ENCODE measurements at regions not wholly inside any gene's neighbourhood (a gene's known extent, or its start where the extent isn't known, plus 50 kb on each side); places are given as distances from the start of the nearest gene placed in this dataset.
A peak's percentile ranks its signal among the peaks of the same experiment; 100 is the strongest.

DNA sequence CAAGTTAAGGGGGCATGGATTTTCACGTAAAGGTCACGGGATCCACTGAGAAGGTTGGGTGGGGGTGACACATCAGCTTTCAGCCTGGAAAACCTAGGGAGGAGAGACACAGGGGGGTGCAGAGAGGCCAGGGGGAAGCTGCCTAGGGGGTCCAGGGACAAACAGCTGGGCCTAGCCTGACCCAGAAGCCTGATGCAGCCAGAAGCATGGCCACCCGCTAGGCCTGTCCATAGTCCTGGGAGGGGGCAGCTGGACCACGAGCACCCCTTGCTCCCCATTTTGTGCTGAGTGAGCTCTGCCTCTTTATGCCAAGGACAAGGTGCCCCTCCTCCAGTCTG is 322.7 kb upstream of the RTL1 start:
- DNase-seq (ENCODE audit: low spot score) = no peak
- H2AFZ ChIP-seq (ENCODE audit: low read length) = no peak overlapping the region
- TF ChIP-seq ZNF616 (CRISPR knock-in tag; IDR thresholded peaks at IDR 0.05; ENCODE audit: low read depth) (no peak), ATF5 (CRISPR knock-in tag; IDR thresholded peaks at IDR 0.05; ENCODE audit: low read depth) (0 out of 2 replicates have a peak, but pooled peaks have one; percentile 47), CCDC6 (CRISPR knock-in tag; IDR thresholded peaks at IDR 0.05) (0 out of 2 replicates have a peak, but pooled peaks have one; percentile 21), ZBTB20 (CRISPR knock-in tag; IDR thresholded peaks at IDR 0.05; ENCODE audit: borderline replicate concordance, low read depth) (peak; percentile 44; the same call in 1 of the 2 replicates), ZSCAN21 (CRISPR knock-in tag; IDR thresholded peaks at IDR 0.05; ENCODE audit: borderline replicate concordance) (peak; percentile 66; the same call in 1 of the 2 replicates), SNAPC4 (CRISPR knock-in tag; IDR thresholded peaks at IDR 0.05) (no peak), ZNF564 (CRISPR knock-in tag; IDR thresholded peaks at IDR 0.05) (0 out of 2 replicates have a peak, but pooled peaks have one; percentile 24)
- peak overlapping the region; percentile 61 for H3K4me2 ChIP-seq (ENCODE audit: low read depth, low read length)
- no peak overlapping the region for H3K27ac ChIP-seq (ENCODE audit: extremely low read length, insufficient read depth, low read length)
- no peak overlapping the region for H3K9ac ChIP-seq (ENCODE audit: insufficient read depth, low read depth, low read length)
- peaks cover 49% of the 10 kb centered on the region for H3K4me1 ChIP-seq (ENCODE audit: insufficient read depth, low read length)
- no peaks in the 10 kb centered on the region for H4K20me1 ChIP-seq (ENCODE audit: insufficient read depth, low read length)
- POLR2A ChIA-PET = interaction anchor here (1.0 to 1.9 kb wide), 2 partner anchors 9 to 62 kb away, joined by 6 to 7 read pairs; no protein-coding TSS in a partner anchor
- in situ Hi-C loops (cut with HindIII; ENCODE audit: extremely low pct_ligation_motif_present, low pct_unique_long_range_greater_than_20kb) = no loop called here
- WGBS (ENCODE audit: low lambda C conversion rate) = 28% methylated on average over 2 of the region's 4 CpGs
- peak; percentile 53 for ATAC-seq
- intact Hi-C loops (cut with micrococcal nuclease; ENCODE audit: unreplicated experiment) = no loop called here
- CTCF ChIA-PET (ENCODE audit: low intra/inter-chr PET ratio, low total read pairs) = no interaction called here
- no peak for FAIRE-seq
- peak overlapping the region in 1 of 3 experiments; percentile 27; a peak in 1 of 6 replicates for H3K4me3 ChIP-seq (replicated peaks in 1 of 3; ENCODE audit: insufficient read depth in 1 of 3, low read depth in 2 of 3, low read length in 3 of 3)
- BruUV-seq (replicated peaks) = no TSS peak
- H3K79me2 ChIP-seq (ENCODE audit: insufficient read depth, low read length) = no peaks in the 10 kb centered on the region
- peaks cover 0 to 10% of the 10 kb centered on the region in 2 experiments; a peak in 3 of 5 replicates for H3K27me3 ChIP-seq (ENCODE audit: control insufficient read depth in 1 of 2, insufficient read depth in 2 of 2, low read length in 2 of 2)
- no peaks in the 10 kb centered on the region for H3K9me3 ChIP-seq (ENCODE audit: low read length)
- H3K36me3 ChIP-seq (replicated peaks in 1 of 2; ENCODE audit: control insufficient read depth in 1 of 2, insufficient read depth in 2 of 2, low read length in 2 of 2) = no peaks in the 10 kb centered on the region
